Central memory CD8-positive, alpha-beta T cell (primary cell): ENCODE measurements at regions not wholly inside any gene's neighbourhood (a gene's known extent, or its start where the extent isn't known, plus 50 kb on each side); places are given as distances from the start of the nearest gene placed in this dataset.

Experiments used
- ATAC-seq: fragments of 150-1000 bp; cut with Tn5 transposase; replicated peaks from 2 replicates; pipeline ENCODE4 v1.10.0; 2022; ENCODE audit warnings: mild to moderate bottlenecking, moderate FRiP score, moderate number of reproducible peaks; ENCODE audit not compliant: poor library complexity, severe bottlenecking; ENCODE audit errors: extremely low read depth
- DNase-seq, 2 donors: peaks; one replicate each; pipeline ENCODE4 v3.0.0; 2021; ENCODE audit warnings: low spot score in 2 of 2
- H3K27ac Mint-ChIP-seq: one replicate; pipeline ENCODE4 v1.8.0; 2022; ENCODE audit warnings: low read depth, mild to moderate bottlenecking, moderate library complexity, mixed read lengths
- H3K27me3 Mint-ChIP-seq: one replicate; pipeline ENCODE4 v1.8.0; 2022; ENCODE audit warnings: mixed read lengths
- H3K36me3 Mint-ChIP-seq: one replicate; pipeline ENCODE4 v1.8.0; 2022; ENCODE audit warnings: mild to moderate bottlenecking, moderate library complexity, mixed read lengths; ENCODE audit not compliant: insufficient read depth
- H3K4me1 Mint-ChIP-seq: one replicate; pipeline ENCODE4 v1.8.0; 2022; ENCODE audit warnings: mixed read lengths
- H3K4me3 Mint-ChIP-seq: one replicate; pipeline ENCODE4 v1.8.0; 2022; ENCODE audit warnings: mild to moderate bottlenecking, moderate library complexity, mixed read lengths
- H3K9me3 Mint-ChIP-seq: one replicate; pipeline ENCODE4 v1.8.0; 2022; ENCODE audit warnings: mixed read lengths

DNA sequence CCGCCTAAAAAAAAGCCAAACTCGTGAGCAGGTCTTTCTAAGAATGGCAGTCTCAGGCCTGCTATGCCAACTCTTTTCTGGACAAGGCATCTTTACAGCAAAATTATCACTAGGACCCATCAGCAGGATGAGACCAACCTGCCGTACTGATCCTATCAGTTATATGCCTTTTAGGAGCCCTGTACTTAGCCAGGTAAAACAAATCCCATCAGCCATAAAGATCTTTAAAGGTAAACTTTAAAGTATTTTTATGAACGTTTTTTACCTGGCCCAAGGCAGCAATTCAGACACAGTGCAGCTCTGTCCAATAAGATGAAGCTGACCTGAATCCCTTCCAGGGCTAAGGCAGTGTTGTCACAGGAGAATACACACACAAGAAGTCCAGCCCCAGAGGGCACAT is 51.3 kb upstream of the TGM3 start:
- Mint-ChIP-seq H3K4me1 (no peaks in the 10 kb centered on the region), H3K27ac (no peak overlapping the region), H3K27me3 (peaks cover 58% of the 10 kb centered on the region), H3K9me3 (no peaks in the 10 kb centered on the region), H3K36me3 (no peaks in the 10 kb centered on the region), H3K4me3 (no peak overlapping the region)
- DNase-seq = no peak
- no peak for ATAC-seq

DNA sequence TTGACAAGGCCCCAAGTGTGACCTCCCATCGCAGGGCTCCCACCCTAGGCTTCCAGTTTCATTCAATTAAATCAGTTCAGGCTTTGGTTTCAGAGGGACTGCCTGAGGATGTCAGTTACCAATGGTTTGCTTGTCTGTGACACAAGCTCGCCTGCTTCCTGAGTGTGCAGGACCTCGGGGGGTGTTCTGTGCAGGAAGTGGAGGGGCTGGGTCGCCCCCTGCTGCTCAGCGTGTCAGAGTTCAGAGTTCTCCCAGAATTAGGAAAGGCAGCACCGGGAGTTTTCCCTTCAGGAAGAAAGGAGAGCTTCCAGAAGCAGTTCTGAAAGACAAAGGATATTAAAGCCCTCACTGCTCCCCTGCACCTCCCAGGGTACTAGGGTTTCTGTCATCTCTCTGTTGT is 50.8 kb upstream of the TGM3 start:
- DNase-seq (no peak), ATAC-seq (no peak)
- Mint-ChIP-seq H3K27me3 (peaks cover 62% of the 10 kb centered on the region), H3K9me3 (no peaks in the 10 kb centered on the region), H3K4me1 (no peaks in the 10 kb centered on the region), H3K27ac (no peak overlapping the region), H3K4me3 (no peak overlapping the region), H3K36me3 (no peaks in the 10 kb centered on the region)

DNA sequence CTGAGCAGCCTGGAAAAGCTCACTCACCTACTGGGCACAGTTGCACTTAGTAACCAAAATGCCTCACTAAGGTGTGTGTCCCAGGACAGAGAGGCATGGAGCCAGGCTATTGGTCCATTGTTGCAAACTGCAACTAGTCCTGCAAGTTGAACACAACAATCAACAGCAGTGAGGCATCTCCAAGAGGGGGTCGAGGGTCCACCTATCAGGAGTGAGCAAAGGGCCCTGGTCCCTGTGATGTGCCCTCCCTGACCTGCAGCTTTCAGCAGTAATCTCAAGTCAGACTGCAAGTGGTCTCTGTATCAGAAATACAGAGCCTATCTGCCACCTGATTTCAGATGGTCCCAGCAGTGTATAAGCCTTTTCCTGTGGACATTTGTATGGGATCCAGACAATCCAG is 50.2 kb upstream of the TGM3 start:
- no peak for ATAC-seq

More for the DNA sequence above, 50.2 kb upstream of the TGM3 start:
- no peak overlapping the region for H3K27ac Mint-ChIP-seq
- no peak overlapping the region for H3K4me3 Mint-ChIP-seq
- H3K36me3 Mint-ChIP-seq = no peaks in the 10 kb centered on the region
- H3K27me3 Mint-ChIP-seq = peaks cover 68% of the 10 kb centered on the region
- no peaks in the 10 kb centered on the region for H3K4me1 Mint-ChIP-seq
- no peaks in the 10 kb centered on the region for H3K9me3 Mint-ChIP-seq
- DNase-seq = no peak
